A549 (cell line): ENCODE measurements at regions not wholly inside any gene's neighbourhood (a gene's known extent, or its start where the extent isn't known, plus 50 kb on each side); places are given as distances from the start of the nearest gene placed in this dataset.
"Not testable (repeated sequence)": the region's sequence is repeated elsewhere in the genome, so short reads cannot be mapped to it uniquely, and the experiment has no call there.

Experiments
- ATAC-seq, 2 experiments: fragments of 200-7000 bp in 1 of 2; fragments of >200 bp in 1 of 2; cut with Nextera tagmentation in 1 of 2; cut with Tn5 transposase in 1 of 2; 3 replicates each; pipeline versions ENCODE4 v1.8.0 to v1.9.1; 2018 to 2020; ENCODE audit warnings: mild to moderate bottlenecking in 1 of 2, moderate library complexity in 1 of 2
- CTCF ChIA-PET: fragments of 300-600 bp; sonication (Branson Sonifier 250); formaldehyde crosslinking; extraction: SDS; loops from one replicate; lab custom pipeline; 2021; ENCODE audit warnings: antibody characterized with exemption, inconsistent platforms; lab: Yijun Ruan, JAX
- POLR2A ChIA-PET: fragments of 350-600 bp; formaldehyde crosslinking; extraction: SDS; loops from one replicate; lab custom pipeline; 2021; ENCODE audit warnings: antibody characterized with exemption, inconsistent platforms; lab: Yijun Ruan, JAX
- DNase-seq, 2 experiments: peaks; one replicate each; pipeline versions ENCODE4 v3.0.0 to v3.0.0-alpha.2; 2011 to 2016; ENCODE audit warnings: low read depth in 1 of 2, low spot score in 1 of 2
- FAIRE-seq: peaks from 2 replicates; lab custom pipeline; 2011; peaks lifted over from hg19 to GRCh38; lab: Jason Lieb, UNC
- H3K27ac ChIP-seq, 2 experiments: fragments of >200 bp; sonication (Bioruptor Twin); formaldehyde crosslinking; 3 replicates each; pipeline ENCODE4 v1.5.1; 2016 to 2017
- H3K4me1 ChIP-seq: fragments of >200 bp; sonication (Bioruptor Twin); formaldehyde crosslinking; 3 replicates; pipeline ENCODE4 v1.6.1; 2016
- H3K4me2 ChIP-seq: fragments of >200 bp; sonication (Bioruptor Twin); formaldehyde crosslinking; 3 replicates; pipeline ENCODE4 v1.6.1; 2016
- H3K4me3 ChIP-seq: fragments of >200 bp; sonication (Bioruptor Twin); formaldehyde crosslinking; 3 replicates; pipeline ENCODE4 v1.5.1; 2016
- H3K9me3 ChIP-seq: fragments of >200 bp; sonication (Bioruptor Twin); formaldehyde crosslinking; 3 replicates; pipeline ENCODE4 v1.6.1; 2016
- ATOH8 ChIP-seq: fragments of 250-450 bp; sonication (Bioruptor Pico); IDR thresholded peaks from 2 replicates; pipeline ENCODE4 v1.5.0; 2020; ENCODE audit warnings: low read depth, mild to moderate bottlenecking, moderate library complexity
- CBX2 ChIP-seq: fragments of 200-600 bp; sonication (generic); IDR thresholded peaks from 2 replicates; pipeline ENCODE4 v1.6.1; 2016; ENCODE audit warnings: low read depth, mild to moderate bottlenecking, borderline replicate concordance
- CBX8 ChIP-seq: fragments of 200-600 bp; sonication (generic); IDR thresholded peaks from 2 replicates; pipeline ENCODE4 v1.6.1; 2016
- ELK1 ChIP-seq: fragments of 150-350 bp; IDR thresholded peaks from 2 replicates; pipeline ENCODE4 v1.6.1; 2014; ENCODE audit warnings: low read depth, mild to moderate bottlenecking, low read length
- NFE2L2 ChIP-seq: fragments of 150-350 bp; conservative IDR thresholded peaks from 2 replicates; pipeline ENCODE4 v1.6.1; 2014; ENCODE audit warnings: low read length
- PHF8 ChIP-seq: fragments of 200-600 bp; sonication (generic); IDR thresholded peaks from 2 replicates; pipeline ENCODE4 v1.6.1; 2016; ENCODE audit warnings: low read depth, mild to moderate bottlenecking, antibody characterized with exemption, moderate library complexity, borderline replicate concordance
- WGBS: methylation state at CpG from one replicate; pipeline ENCODE4 v1.1.6; 2017; ENCODE audit errors: missing lambda C conversion rate; 5-methylcytosine and 5-hydroxymethylcytosine counted together

GRCh38 chr4:128648021-128648420 lies 161.5 kb upstream of the JADE1 start:
- no peak for ATAC-seq
- TF ChIP-seq CBX2 (no peak), CBX8 (no peak), ATOH8 (no peak), ELK1 (no peak)
- Histone ChIP-seq H3K4me2 (no peak overlapping the region), H3K27ac (peak overlapping the region in 1 of 2 experiments; percentile 63; a peak in 3 of 6 replicates), H3K4me3 (no peak overlapping the region), H3K9me3 (no peaks in the 10 kb centered on the region), H3K4me1 (peaks cover 20% of the 10 kb centered on the region)
- ChIA-PET POLR2A (no interaction called here), CTCF (interaction anchor here (0.7 kb wide), 1 partner anchor 9 kb away, joined by 3 read pairs; no protein-coding TSS in a partner anchor)
- FAIRE-seq = no peak
- DNase-seq = no peak
- WGBS = 100% methylated on average over 1 of the region's 1 CpG

- ATAC-seq, POLR2A ChIA-PET, H3K9me3 ChIP-seq, H3K27ac ChIP-seq, CTCF ChIA-PET, H3K4me3 ChIP-seq, FAIRE-seq, DNase-seq, H3K4me2 ChIP-seq: not testable (repeated sequence)
- 55% methylated on average over 1 of the region's 1 CpG for WGBS
- H3K4me1 ChIP-seq = peaks cover 20% of the 10 kb centered on the region
These were observed 162.6 kb upstream of the JADE1 start for GRCh38 chr4:128646893-128647292.

- POLR2A ChIA-PET, H3K4me3 ChIP-seq, H3K9me3 ChIP-seq, DNase-seq, H3K4me2 ChIP-seq, ATAC-seq, FAIRE-seq, CTCF ChIA-PET, H3K27ac ChIP-seq: not testable (repeated sequence)
- WGBS = 80% methylated on average over 17 of the region's 18 CpGs
- H3K4me1 ChIP-seq = peaks cover 17% of the 10 kb centered on the region
These were observed 164.5 kb upstream of the JADE1 start for GRCh38 chr4:128644693-128645654.

GRCh38 chr4:128644107-128644506 lies 165.4 kb upstream of the JADE1 start:
- WGBS = 89% methylated on average over 3 of the region's 3 CpGs
- peaks cover 14% of the 10 kb centered on the region for H3K4me1 ChIP-seq
- H3K9me3 ChIP-seq, H3K4me3 ChIP-seq, POLR2A ChIA-PET, ATAC-seq, FAIRE-seq, H3K4me2 ChIP-seq, DNase-seq, H3K27ac ChIP-seq, CTCF ChIA-PET: not testable (repeated sequence)

GRCh38 chr4:128641566-128641965 lies 167.9 kb upstream of the JADE1 start:
- H3K27ac ChIP-seq, FAIRE-seq, H3K4me1 ChIP-seq, DNase-seq, H3K4me3 ChIP-seq, H3K4me2 ChIP-seq, CTCF ChIA-PET, H3K9me3 ChIP-seq, ATAC-seq, POLR2A ChIA-PET: not testable (repeated sequence)
- 59% methylated on average over 2 of the region's 2 CpGs for WGBS

GRCh38 chr4:128639541-128640270 lies 169.8 kb upstream of the JADE1 start:
- 70% methylated on average over 2 of the region's 2 CpGs for WGBS
- DNase-seq (no peak), ATAC-seq (no peak)

More at GRCh38 chr4:128639541-128640270, 169.8 kb upstream of the JADE1 start:
- FAIRE-seq = no peak
- H3K4me2 ChIP-seq = no peak overlapping the region
- H3K4me3 ChIP-seq = no peak overlapping the region
- TF ChIP-seq NFE2L2 (no peak), CBX8 (no peak), PHF8 (no peak)
- TF ChIP-seq, all 56 proteins: peak for 0
- Histone ChIP-seq H3K27ac (peak overlapping the region; percentile 53 to 56; a peak in 5 of 6 replicates), H3K4me1 (peaks cover 22% of the 10 kb centered on the region), H3K9me3 (no peaks in the 10 kb centered on the region)
- ChIA-PET POLR2A (no interaction called here), CTCF (no interaction called here)
